ENCODE measurements at regions not wholly inside any gene's neighbourhood (a gene's known extent, or its start where the extent isn't known, plus 50 kb on each side); places are given as distances from the start of the nearest gene placed in this dataset.
A peak's percentile ranks its signal among the peaks of the same experiment; 100 is the strongest.

DNA sequence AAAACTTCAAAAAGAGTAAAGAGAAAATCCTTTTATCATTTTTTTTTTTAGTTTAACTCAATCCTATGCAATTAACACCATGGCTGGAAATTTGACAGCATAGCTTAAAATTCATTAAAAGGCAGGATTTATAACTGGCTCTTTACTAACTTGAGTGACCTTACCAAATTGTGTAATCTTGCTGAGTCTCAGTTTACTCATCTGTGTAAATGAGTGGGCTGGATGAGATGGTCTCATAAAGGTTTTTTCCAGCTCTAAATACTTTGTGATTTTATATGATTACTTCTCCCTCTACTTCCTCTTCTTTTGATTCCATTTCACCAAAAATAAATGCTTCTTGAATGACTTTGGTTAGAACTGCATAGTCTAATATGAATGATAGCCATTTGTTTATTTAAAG lies 234.9 kb upstream of the SATB1 start:
- no peak overlapping the region for H3K27ac ChIP-seq
- intact Hi-C loops (cut with DNase I), result no loop called here
- no peaks in the 10 kb centered on the region for H3K36me3 ChIP-seq
- H3K27me3 ChIP-seq, result no peaks in the 10 kb centered on the region
- no peaks in the 10 kb centered on the region for H3K4me1 ChIP-seq
- ATAC-seq, result no peak
- no peak overlapping the region for H3K4me3 ChIP-seq
- TF ChIP-seq POLR2A (IDR thresholded peaks at IDR 0.05), result no peak
- TF ChIP-seq, protein P1, sequence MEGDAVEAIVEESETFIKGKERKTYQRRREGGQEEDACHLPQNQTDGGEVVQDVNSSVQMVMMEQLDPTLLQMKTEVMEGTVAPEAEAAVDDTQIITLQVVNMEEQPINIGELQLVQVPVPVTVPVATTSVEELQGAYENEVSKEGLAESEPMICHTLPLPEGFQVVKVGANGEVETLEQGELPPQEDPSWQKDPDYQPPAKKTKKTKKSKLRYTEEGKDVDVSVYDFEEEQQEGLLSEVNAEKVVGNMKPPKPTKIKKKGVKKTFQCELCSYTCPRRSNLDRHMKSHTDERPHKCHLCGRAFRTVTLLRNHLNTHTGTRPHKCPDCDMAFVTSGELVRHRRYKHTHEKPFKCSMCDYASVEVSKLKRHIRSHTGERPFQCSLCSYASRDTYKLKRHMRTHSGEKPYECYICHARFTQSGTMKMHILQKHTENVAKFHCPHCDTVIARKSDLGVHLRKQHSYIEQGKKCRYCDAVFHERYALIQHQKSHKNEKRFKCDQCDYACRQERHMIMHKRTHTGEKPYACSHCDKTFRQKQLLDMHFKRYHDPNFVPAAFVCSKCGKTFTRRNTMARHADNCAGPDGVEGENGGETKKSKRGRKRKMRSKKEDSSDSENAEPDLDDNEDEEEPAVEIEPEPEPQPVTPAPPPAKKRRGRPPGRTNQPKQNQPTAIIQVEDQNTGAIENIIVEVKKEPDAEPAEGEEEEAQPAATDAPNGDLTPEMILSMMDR (IDR thresholded peaks at IDR 0.05), result no peak
- DNase-seq, result no peak
- no peaks in the 10 kb centered on the region for H3K9me3 ChIP-seq

DNA sequence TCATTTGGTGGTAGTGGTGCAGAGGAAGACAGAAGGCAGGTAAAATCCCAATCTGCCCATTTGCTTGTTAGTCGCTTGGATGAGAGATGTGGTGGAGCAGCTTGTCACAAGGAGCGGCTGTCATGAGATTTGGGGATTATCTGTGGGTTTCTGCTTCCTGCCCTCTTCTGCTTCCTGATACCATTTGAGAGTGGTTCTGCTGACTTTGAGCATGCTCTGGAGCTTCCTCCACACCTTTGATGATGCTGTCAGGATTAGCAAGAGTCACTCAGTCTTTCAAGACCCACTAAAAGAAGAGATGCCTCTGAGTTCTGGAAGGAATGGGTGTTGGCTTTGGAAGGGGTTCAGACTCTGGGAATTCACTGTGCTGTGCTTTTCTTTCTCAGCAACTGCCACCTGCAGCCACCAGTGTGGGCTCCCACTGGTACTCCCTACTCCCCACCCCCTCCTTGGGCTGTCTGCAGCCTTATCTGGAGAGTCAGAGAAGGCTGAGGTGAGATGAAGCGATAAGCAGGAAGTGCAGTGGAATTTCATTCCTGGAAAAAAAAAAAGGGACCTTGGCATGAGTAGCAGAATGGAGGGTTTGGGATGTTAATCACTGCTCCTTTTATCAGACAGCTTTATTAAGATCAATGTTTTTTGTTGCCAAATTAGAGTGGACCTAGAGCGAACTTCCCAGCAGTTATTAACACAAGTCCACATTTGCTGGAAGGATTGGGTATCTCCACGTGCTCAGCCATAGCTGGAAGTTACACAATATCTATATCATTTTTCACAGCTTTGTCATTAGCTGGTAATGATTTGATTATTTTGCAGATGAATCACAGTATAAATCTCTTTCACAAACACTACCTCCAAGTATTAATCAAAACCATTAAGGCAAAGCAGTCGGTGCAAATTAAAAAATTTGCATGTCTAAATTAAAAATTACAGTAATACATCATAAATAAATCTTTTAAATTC lies 233.0 kb upstream of the SATB1 start:
- Histone ChIP-seq H3K4me1 (no peaks in the 10 kb centered on the region), H3K36me3 (no peaks in the 10 kb centered on the region), H3K4me3 (no peak overlapping the region), H3K9me3 (no peaks in the 10 kb centered on the region), H3K27me3 (no peaks in the 10 kb centered on the region), H3K27ac (no peak overlapping the region)
- intact Hi-C loops (cut with DNase I), result no loop called here
- DNase-seq (no peak), ATAC-seq (peak in 1 of 4 donors; percentile 28)
- WGBS (ENCODE audit: insufficient coverage, low coverage, low lambda C conversion rate, missing lambda C conversion rate), result 30% methylated on average over 6 of the region's 6 CpGs
- TF ChIP-seq, protein P1 (IDR thresholded peaks at IDR 0.05), result no peak
- TF ChIP-seq POLR2A (IDR thresholded peaks at IDR 0.05), result no peak

DNA sequence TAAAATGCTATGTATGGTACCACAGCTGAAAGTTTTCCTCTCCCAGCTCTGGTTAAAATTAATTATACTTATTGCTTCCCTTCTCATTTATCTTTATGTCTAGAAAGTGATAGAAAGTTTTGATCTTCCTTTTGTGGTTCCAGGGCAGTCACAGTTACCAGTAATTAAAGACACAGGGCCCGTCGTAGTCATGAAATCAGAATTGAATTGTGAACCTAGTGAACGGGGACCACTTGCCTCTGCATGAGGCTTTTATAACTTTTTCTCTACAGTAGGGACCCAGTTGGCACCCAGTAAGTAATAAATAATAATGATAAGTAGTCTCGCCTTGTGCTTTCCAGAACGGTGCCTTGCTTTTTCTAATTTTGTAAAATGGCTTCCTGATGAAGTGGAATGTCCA lies 231.7 kb upstream of the SATB1 start:
- H3K9me3 ChIP-seq, result no peaks in the 10 kb centered on the region
- intact Hi-C loops (cut with DNase I), result no loop called here
- WGBS (ENCODE audit: insufficient coverage, low coverage, low lambda C conversion rate, missing lambda C conversion rate), result 55% methylated on average over 5 of the region's 5 CpGs
- no peak overlapping the region for H3K4me3 ChIP-seq
- H3K36me3 ChIP-seq, result no peaks in the 10 kb centered on the region
- no peaks in the 10 kb centered on the region for H3K4me1 ChIP-seq
- no peak overlapping the region for H3K27ac ChIP-seq
- TF ChIP-seq, protein P1 (IDR thresholded peaks at IDR 0.05), result no peak
- no peak for TF ChIP-seq POLR2A (IDR thresholded peaks at IDR 0.05)
- DNase-seq (no peak), ATAC-seq (no peak)
- H3K27me3 ChIP-seq, result no peaks in the 10 kb centered on the region

DNA sequence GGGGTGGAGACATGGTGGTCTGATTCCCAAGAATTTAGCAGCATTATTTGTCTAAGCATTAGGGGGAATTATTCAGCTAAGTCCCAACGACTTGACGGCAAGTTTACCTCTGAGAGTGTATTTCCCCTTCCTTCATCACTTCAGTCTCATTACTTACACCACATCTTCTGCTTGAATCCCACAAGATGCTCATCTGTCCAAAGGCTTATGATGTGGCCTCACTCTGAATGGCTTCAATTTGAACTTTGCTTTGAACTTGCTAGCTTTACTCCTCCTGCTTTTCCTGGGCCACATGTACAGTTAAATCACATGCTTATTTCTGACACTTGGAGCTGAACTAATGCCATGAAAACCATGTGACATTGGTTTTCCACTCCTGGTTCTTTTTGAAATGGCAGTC lies 231.3 kb upstream of the SATB1 start:
- TF ChIP-seq, protein P1 (IDR thresholded peaks at IDR 0.05), result no peak
- no peaks in the 10 kb centered on the region for H3K36me3 ChIP-seq
- no peak for ATAC-seq
- DNase-seq, result no peak
- H3K4me3 ChIP-seq, result no peak overlapping the region
- no peaks in the 10 kb centered on the region for H3K4me1 ChIP-seq
- intact Hi-C loops (cut with DNase I), result no loop called here
- 54% methylated on average over 2 of the region's 2 CpGs for WGBS (ENCODE audit: insufficient coverage, low coverage, low lambda C conversion rate, missing lambda C conversion rate)
- no peaks in the 10 kb centered on the region for H3K9me3 ChIP-seq
- no peak overlapping the region for H3K27ac ChIP-seq
- no peaks in the 10 kb centered on the region for H3K27me3 ChIP-seq

All from right lobe of liver (tissue), 6 donors.